ENCODE measurements at regions not wholly inside any gene's neighbourhood (a gene's known extent, or its start where the extent isn't known, plus 50 kb on each side); places are given as distances from the start of the nearest gene placed in this dataset.

DNA sequence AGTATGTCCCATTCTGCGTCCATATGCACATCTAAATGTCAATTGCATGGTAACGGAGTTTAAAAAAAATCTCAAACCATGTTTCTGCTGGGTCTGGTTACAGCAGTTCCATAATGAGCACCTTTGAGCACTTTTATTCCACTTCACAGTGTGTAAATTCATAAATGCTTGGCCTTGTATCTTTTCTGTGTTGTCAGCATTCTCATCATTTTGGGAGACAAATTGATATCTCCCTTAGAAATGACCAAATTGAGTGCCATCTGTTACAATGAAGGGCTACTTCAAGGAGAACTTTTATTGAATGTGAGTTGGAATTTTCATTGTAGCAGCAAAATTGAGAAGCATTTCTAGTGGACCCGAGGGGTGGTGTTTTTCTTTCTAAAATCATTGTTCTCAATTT, 432.9 kb upstream of the PCDH9 start:
- no peaks in the 10 kb centered on the region for H3K36me3 ChIP-seq
- no peaks in the 10 kb centered on the region for H3K9me3 ChIP-seq
- no peak for DNase-seq
- in situ Hi-C loops (cut with MboI; ENCODE audit: low pct_ligation_motif_present in 1 of 4, low pct_unique_long_range_greater_than_20kb in 1 of 4, low sequenced_read_pairs in 3 of 4) (no loop called here), intact Hi-C loops (cut with DNase I; ENCODE audit: low total_unique reads) (no loop called here)
- no peaks in the 10 kb centered on the region for H3K27me3 ChIP-seq
- 77 to 88% methylated on average over 3 of the region's 3 CpGs for WGBS, 2 donors (ENCODE audit: low coverage in 1 of 2)
- H3K4me1 ChIP-seq, result no peaks in the 10 kb centered on the region
- no peak overlapping the region for H3K27ac ChIP-seq
- H3K4me3 ChIP-seq, result no peak overlapping the region
- no peak for TF ChIP-seq CTCF (IDR thresholded peaks at IDR 0.05)
- TF ChIP-seq POLR2A (IDR thresholded peaks at IDR 0.05), result no peak
- TF ChIP-seq EP300 (IDR thresholded peaks at IDR 0.05; ENCODE audit: low read depth), result no peak
- no peak for TF ChIP-seq POLR2AphosphoS5 (IDR thresholded peaks at IDR 0.05)

- no peaks in the 10 kb centered on the region for H3K4me1 ChIP-seq
- intact Hi-C loops (cut with DNase I; ENCODE audit: low total_unique reads) (no loop called here), in situ Hi-C loops (cut with MboI; ENCODE audit: low pct_ligation_motif_present in 1 of 4, low pct_unique_long_range_greater_than_20kb in 1 of 4, low sequenced_read_pairs in 3 of 4) (no loop called here)
- H3K36me3 ChIP-seq, result no peaks in the 10 kb centered on the region
- no peak for TF ChIP-seq POLR2AphosphoS5 (IDR thresholded peaks at IDR 0.05)
- TF ChIP-seq POLR2A (IDR thresholded peaks at IDR 0.05), result no peak
- TF ChIP-seq CTCF (IDR thresholded peaks at IDR 0.05), result no peak
- no peak for TF ChIP-seq EP300 (IDR thresholded peaks at IDR 0.05; ENCODE audit: low read depth)
- DNase-seq, result no peak
- no peaks in the 10 kb centered on the region for H3K27me3 ChIP-seq
- H3K4me3 ChIP-seq, result no peak overlapping the region
- no peaks in the 10 kb centered on the region for H3K9me3 ChIP-seq
- WGBS, 2 donors (ENCODE audit: low coverage in 1 of 2), result 55 to 56% methylated on average over 3 of the region's 3 CpGs
- no peak overlapping the region for H3K27ac ChIP-seq
Observed at GRCh38 chr13:67652887-67653286, 422.8 kb upstream of the PCDH9 start.

DNA sequence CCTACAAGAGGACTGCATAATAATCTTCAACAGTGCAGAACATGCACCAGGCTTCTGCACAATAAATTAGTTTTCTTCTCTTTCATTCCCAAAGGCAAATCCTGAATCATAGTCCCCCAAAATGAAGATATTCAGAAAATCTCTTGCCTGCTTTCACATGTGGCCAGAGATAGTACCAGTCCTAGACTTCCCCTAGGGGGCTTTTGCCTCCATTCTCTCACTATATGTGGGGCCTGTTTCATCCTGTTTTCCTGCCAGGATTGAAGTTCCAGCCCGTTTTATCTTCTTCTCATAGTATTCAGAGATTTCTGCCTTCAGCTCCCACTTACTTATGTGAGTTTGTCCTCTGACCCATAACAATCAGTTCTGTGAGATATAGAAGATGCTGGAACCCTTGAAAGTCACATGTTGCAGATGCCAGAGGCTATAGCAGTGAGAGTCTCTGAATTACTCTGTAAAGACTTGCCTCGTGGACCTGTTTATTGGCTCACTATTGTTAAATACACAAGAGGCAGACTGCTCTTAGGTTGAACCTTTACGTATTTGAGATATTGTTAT, 421.9 kb upstream of the PCDH9 start:
- TF ChIP-seq POLR2A (IDR thresholded peaks at IDR 0.05), result no peak
- TF ChIP-seq CTCF (IDR thresholded peaks at IDR 0.05), result no peak
- no peak for TF ChIP-seq POLR2AphosphoS5 (IDR thresholded peaks at IDR 0.05)
- TF ChIP-seq EP300 (IDR thresholded peaks at IDR 0.05; ENCODE audit: low read depth), result no peak
- in situ Hi-C loops (cut with MboI; ENCODE audit: low pct_ligation_motif_present in 1 of 4, low pct_unique_long_range_greater_than_20kb in 1 of 4, low sequenced_read_pairs in 3 of 4) (no loop called here), intact Hi-C loops (cut with DNase I; ENCODE audit: low total_unique reads) (no loop called here)
- no peak for DNase-seq
- no peaks in the 10 kb centered on the region for H3K27me3 ChIP-seq
- no peaks in the 10 kb centered on the region for H3K4me1 ChIP-seq
- WGBS, 2 donors (ENCODE audit: low coverage in 1 of 2), result 39 to 42% methylated on average over 3 of the region's 3 CpGs
- H3K27ac ChIP-seq, result no peak overlapping the region
- H3K9me3 ChIP-seq, result no peaks in the 10 kb centered on the region
- no peak overlapping the region for H3K4me3 ChIP-seq
- no peaks in the 10 kb centered on the region for H3K36me3 ChIP-seq

DNA sequence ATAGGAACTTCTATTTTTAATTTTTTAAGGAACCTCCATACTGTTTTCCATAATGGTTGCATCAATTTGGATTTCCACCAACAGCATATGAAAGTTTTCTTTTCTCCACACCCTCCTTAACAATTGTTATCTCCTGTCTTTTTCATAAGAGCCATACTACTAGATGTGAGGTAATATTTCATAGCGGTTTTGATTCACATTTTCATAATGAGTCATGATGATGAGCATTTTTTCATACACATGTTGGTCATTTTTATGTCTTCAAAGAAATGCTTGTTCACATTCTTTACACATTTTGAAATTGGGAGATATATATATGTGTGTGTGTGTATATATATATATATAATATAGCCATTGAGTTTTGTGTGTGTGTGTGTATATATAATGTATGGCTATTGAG, 420.3 kb upstream of the PCDH9 start:
- in situ Hi-C loops (cut with MboI; ENCODE audit: low pct_ligation_motif_present in 1 of 4, low pct_unique_long_range_greater_than_20kb in 1 of 4, low sequenced_read_pairs in 3 of 4) (no loop called here), intact Hi-C loops (cut with DNase I; ENCODE audit: low total_unique reads) (no loop called here)
- 75 to 100% methylated on average over 1 of the region's 1 CpG for WGBS, 2 donors (ENCODE audit: low coverage in 1 of 2)
- Histone ChIP-seq H3K4me3 (no peak overlapping the region), H3K9me3 (no peaks in the 10 kb centered on the region), H3K36me3 (no peaks in the 10 kb centered on the region), H3K4me1 (no peaks in the 10 kb centered on the region), H3K27me3 (no peaks in the 10 kb centered on the region), H3K27ac (no peak overlapping the region)
- DNase-seq, result no peak
- no peak for TF ChIP-seq EP300 (IDR thresholded peaks at IDR 0.05; ENCODE audit: low read depth)
- no peak for TF ChIP-seq CTCF (IDR thresholded peaks at IDR 0.05)
- TF ChIP-seq POLR2A (IDR thresholded peaks at IDR 0.05), result no peak
- TF ChIP-seq POLR2AphosphoS5 (IDR thresholded peaks at IDR 0.05), result no peak

All from transverse colon (tissue), 4 donors.